Endothelial cell of umbilical vein (primary cell): ENCODE measurements at regions not wholly inside any gene's neighbourhood (a gene's known extent, or its start where the extent isn't known, plus 50 kb on each side); places are given as distances from the start of the nearest gene placed in this dataset.

Experiments
- BruUV-seq: library from RNA; stranded (reverse); fragments of 400-500 nt; replicated peaks from 2 replicates; lab custom pipeline; 2021; lab: Mats Ljungman, UMichigan
- CTCF ChIA-PET: fragments of 300-600, 350-600 bp; sonication (Branson Sonifier 250); formaldehyde crosslinking; loops from one replicate; lab custom pipeline; 2021; ENCODE audit warnings: antibody characterized with exemption, inconsistent platforms; lab: Charles Lee
- POLR2A ChIA-PET: fragments of 300-600, 350-600 bp; sonication (Branson Sonifier 250); formaldehyde crosslinking; loops from one replicate; lab custom pipeline; 2021; ENCODE audit warnings: antibody characterized with exemption, inconsistent platforms; lab: Charles Lee
- DNase-seq: peaks from one replicate; pipeline ENCODE4 v3.0.0-alpha.2; 2011; ENCODE audit warnings: low read depth, low spot score
- FAIRE-seq: peaks from 2 replicates; lab custom pipeline; 2011; peaks lifted over from hg19 to GRCh38; lab: Jason Lieb, UNC
- H2AFZ ChIP-seq: 2 replicates; pipeline ENCODE4 v1.6.0; 2012; ENCODE audit warnings: low read depth, low read length, control low read depth, inconsistent platforms
- H3K27ac ChIP-seq: 2 replicates; pipeline ENCODE4 v1.5.1; 2011; ENCODE audit warnings: low read depth, mild to moderate bottlenecking, control low read depth, low read length, moderate library complexity; ENCODE audit not compliant: insufficient read depth
- H3K27me3 ChIP-seq, 2 experiments: 2 replicates each; pipeline versions ENCODE4 v1.6.0 to v1.6.1; 2011; ENCODE audit warnings: low read length in 2 of 2, mixed read lengths in 1 of 2; ENCODE audit not compliant: control insufficient read depth in 2 of 2, insufficient read depth in 2 of 2
- H3K36me3 ChIP-seq, 2 experiments: 2 replicates in 1 of 2; 3 replicates in 1 of 2; pipeline ENCODE4 v1.5.1; 2011; ENCODE audit warnings: low read length in 2 of 2, mild to moderate bottlenecking in 1 of 2, moderate library complexity in 1 of 2; ENCODE audit not compliant: control insufficient read depth in 2 of 2, insufficient read depth in 2 of 2; ENCODE audit errors: extremely low read depth in 1 of 2
- H3K4me1 ChIP-seq: 3 replicates; pipeline ENCODE4 v1.5.1; 2011; ENCODE audit warnings: mild to moderate bottlenecking, low read length; ENCODE audit not compliant: control insufficient read depth, insufficient read depth; ENCODE audit errors: extremely low read depth
- H3K4me2 ChIP-seq: 2 replicates; pipeline ENCODE4 v1.6.1; 2011; ENCODE audit warnings: low read length, control low read depth, mixed read lengths; ENCODE audit not compliant: insufficient read depth
- H3K4me3 ChIP-seq, 3 experiments: fragments of 200-600 bp in 1 of 3; sonication (generic), shearing (Covaris generic) in 1 of 3; replicated peaks in 1 of 3; 2 replicates each; pipeline ENCODE4 v1.5.1; 2011 to 2016; ENCODE audit warnings: control low read depth in 3 of 3, low read length in 3 of 3, mild to moderate bottlenecking in 2 of 3, inconsistent platforms in 1 of 3, low read depth in 1 of 3, moderate library complexity in 1 of 3; ENCODE audit not compliant: insufficient read depth in 1 of 3
- H3K79me2 ChIP-seq: 2 replicates; pipeline ENCODE4 v1.6.0; 2012; ENCODE audit warnings: low read length, inconsistent platforms; ENCODE audit not compliant: control insufficient read depth, insufficient read depth
- H3K9ac ChIP-seq: replicated peaks from 2 replicates; pipeline ENCODE3; 2011; ENCODE audit warnings: low read length, control low read depth; ENCODE audit not compliant: insufficient read depth; ENCODE audit errors: extremely low read depth
- H3K9me1 ChIP-seq: replicated peaks from 3 replicates; pipeline ENCODE4 v1.6.0; 2011; ENCODE audit warnings: mild to moderate bottlenecking, low read length; ENCODE audit not compliant: control insufficient read depth, insufficient read depth; ENCODE audit errors: extremely low read depth
- H3K9me3 ChIP-seq: replicated peaks from 2 replicates; pipeline ENCODE4 v1.5.1; 2012; ENCODE audit warnings: low read length, inconsistent platforms; ENCODE audit not compliant: control insufficient read depth, insufficient read depth
- H4K20me1 ChIP-seq: replicated peaks from 2 replicates; pipeline ENCODE3; 2011; ENCODE audit warnings: mild to moderate bottlenecking, low read length; ENCODE audit not compliant: control insufficient read depth, insufficient read depth; ENCODE audit errors: extremely low read depth
- CTCF ChIP-seq, 2 donors: IDR thresholded peaks; 1 replicate in 1 of 2; 2 replicates in 1 of 2; pipeline ENCODE4 v1.5.1; 2011; ENCODE audit warnings: low read length in 2 of 2, mild to moderate bottlenecking in 2 of 2, moderate library complexity in 2 of 2, control low read depth in 1 of 2, inconsistent platforms in 1 of 2, low read depth in 1 of 2; ENCODE audit not compliant: insufficient read depth in 1 of 2; ENCODE audit errors: extremely low read depth in 1 of 2
- EZH2 ChIP-seq: IDR thresholded peaks from 2 replicates; pipeline ENCODE4 v1.6.1; 2012; ENCODE audit warnings: borderline replicate concordance, low read depth, mild to moderate bottlenecking, moderate library complexity, low read length, inconsistent platforms; ENCODE audit not compliant: severe bottlenecking
- FOS ChIP-seq: IDR thresholded peaks from 2 replicates; pipeline ENCODE4 v1.6.1; 2011; ENCODE audit warnings: mild to moderate bottlenecking, low read length, moderate library complexity, borderline replicate concordance; ENCODE audit not compliant: insufficient read depth
- GATA2 ChIP-seq: IDR thresholded peaks from 2 replicates; pipeline ENCODE4 v1.7.0; 2011; ENCODE audit warnings: low read depth, mild to moderate bottlenecking, moderate library complexity, mixed read lengths, low read length; ENCODE audit not compliant: insufficient read length, insufficient read depth
- MAX ChIP-seq: IDR thresholded peaks from 2 replicates; pipeline ENCODE4 v1.6.1; 2011; ENCODE audit not compliant: insufficient read depth, insufficient read length
- MYC ChIP-seq: IDR thresholded peaks from one replicate; pipeline ENCODE4 v1.6.1; 2011; ENCODE audit warnings: mild to moderate bottlenecking, low read depth, low read length
- POLR2A ChIP-seq: IDR thresholded peaks from 2 replicates; pipeline ENCODE4 v1.6.1; 2012; ENCODE audit warnings: low read depth, mild to moderate bottlenecking, control low read depth, low read length
- POLR2AphosphoS5 ChIP-seq: IDR thresholded peaks from 2 replicates; pipeline ENCODE4 v1.6.1; 2012; ENCODE audit warnings: low read depth, mild to moderate bottlenecking, control low read depth, low read length, moderate library complexity; ENCODE audit not compliant: insufficient read depth
- dilution Hi-C: fragments of 300-500 bp; cut with MboI; formaldehyde crosslinking; loops from one replicate; pipeline ENCODE4 v1.15.0; 2019; ENCODE audit warnings: low sequenced_read_pairs; ENCODE audit not compliant: extremely low pct_ligation_motif_present
- intact Hi-C: fragments of 100-400 bp; cut with micrococcal nuclease; formaldehyde crosslinking; loops from one replicate; pipeline ENCODE4 v1.10.0; 2022

- no peak for FAIRE-seq
- Histone ChIP-seq H3K79me2 (no peaks in the 10 kb centered on the region), H3K4me3 (no peak overlapping the region), H3K4me1 (no peaks in the 10 kb centered on the region), H3K27me3 (no peaks in the 10 kb centered on the region), H3K9me1 (no peaks in the 10 kb centered on the region), H3K9me3 (no peaks in the 10 kb centered on the region), H3K4me2 (no peak overlapping the region), H4K20me1 (no peaks in the 10 kb centered on the region), H2AFZ (no peak overlapping the region), H3K36me3 (no peaks in the 10 kb centered on the region), H3K27ac (no peak overlapping the region), H3K9ac (no peak overlapping the region)
- TF ChIP-seq CTCF (IDR thresholded peaks at IDR 0.05; ENCODE audit: extremely low read depth in 1 of 2, insufficient read depth in 1 of 2, low read depth in 1 of 2, low read length in 2 of 2) (no peak), POLR2A (no peak), POLR2AphosphoS5 (no peak), MAX (no peak), FOS (no peak), EZH2 (no peak)
- intact Hi-C loops (no loop called here), dilution Hi-C loops (no loop called here)
- no peak for DNase-seq
- BruUV-seq: no TSS peak
- ChIA-PET POLR2A (no interaction called here), CTCF (no interaction called here)
Observed at GRCh38 chr6:141957271-141957670, 175.5 kb upstream of the GJE1 start.

- DNase-seq: peak; percentile 40
- Histone ChIP-seq H3K9me3 (no peaks in the 10 kb centered on the region), H3K27me3 (no peaks in the 10 kb centered on the region), H3K9me1 (no peaks in the 10 kb centered on the region), H3K27ac (no peak overlapping the region), H4K20me1 (no peaks in the 10 kb centered on the region), H3K4me3 (no peak overlapping the region), H3K36me3 (no peaks in the 10 kb centered on the region), H3K79me2 (no peaks in the 10 kb centered on the region), H3K4me2 (no peak overlapping the region), H3K9ac (no peak overlapping the region), H3K4me1 (no peaks in the 10 kb centered on the region), H2AFZ (no peak overlapping the region)
- POLR2A ChIA-PET: no interaction called here
- intact Hi-C loops (no loop called here), dilution Hi-C loops (no loop called here)
- CTCF ChIA-PET: interaction anchor here (1.0 kb wide), 1 partner anchor 14 kb away, joined by 4 read pairs; no protein-coding TSS in a partner anchor
- TF ChIP-seq GATA2: peak; percentile 46
- no peak for TF ChIP-seq MYC
- no peak for FAIRE-seq
- BruUV-seq: no TSS peak
Observed at GRCh38 chr6:141956868-141957267, 175.9 kb upstream of the GJE1 start.
